Myocyte (in vitro differentiated cells): ENCODE measurements at regions not wholly inside any gene's neighbourhood (a gene's known extent, or its start where the extent isn't known, plus 50 kb on each side); places are given as distances from the start of the nearest gene placed in this dataset.

ENCODE experiments used
- DNase-seq: peaks from one replicate; pipeline ENCODE4 v3.0.0-alpha.2; 2012; ENCODE audit warnings: low read depth

- DNase-seq: no peak
Measured at GRCh38 chr18:10269261-10269660, 185.2 kb upstream of the APCDD1 start.

GRCh38 chr18:10270151-10270571 is 184.3 kb upstream of the APCDD1 start:
- DNase-seq: no peak

DNA sequence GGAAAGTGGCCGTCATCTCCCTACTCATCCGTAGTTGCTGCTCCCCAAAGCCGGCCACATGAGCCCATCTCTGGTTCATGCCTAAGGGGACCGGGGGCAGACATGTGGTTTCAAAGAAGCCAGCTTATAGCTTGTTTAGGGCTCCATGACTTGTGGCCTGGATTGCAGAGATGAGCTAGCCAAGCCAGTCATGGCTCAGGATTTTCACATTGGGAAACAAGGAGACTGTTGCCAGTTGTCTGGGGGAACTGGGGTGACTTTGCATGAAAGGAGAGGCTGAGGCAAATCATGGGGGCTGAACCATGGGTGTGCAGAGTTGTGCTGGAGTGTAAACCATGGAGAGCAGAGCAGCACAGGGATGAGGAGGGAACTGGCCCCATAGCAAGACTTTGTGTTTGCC is 183.0 kb upstream of the APCDD1 start:
- no peak for DNase-seq

DNA sequence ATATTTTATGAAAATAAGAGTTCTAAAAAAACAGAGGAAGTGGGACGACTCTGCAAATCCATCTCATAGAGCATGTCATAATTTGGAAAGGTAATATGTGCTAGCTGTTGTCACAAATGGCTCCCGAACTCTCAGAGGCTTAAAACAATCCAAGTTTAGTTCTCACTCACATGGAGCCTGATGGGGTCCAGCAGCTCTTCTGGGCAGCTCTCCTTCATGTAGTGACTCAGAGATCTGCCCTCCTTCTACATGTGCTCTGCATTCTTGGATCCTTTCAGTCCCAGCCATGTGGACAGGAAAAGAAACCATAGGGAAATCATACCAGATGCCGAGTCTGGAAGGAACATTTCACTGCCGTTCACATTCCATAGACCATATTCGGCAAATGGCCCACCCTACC is 180.1 kb upstream of the APCDD1 start:
- peak; percentile 18 for DNase-seq

DNA sequence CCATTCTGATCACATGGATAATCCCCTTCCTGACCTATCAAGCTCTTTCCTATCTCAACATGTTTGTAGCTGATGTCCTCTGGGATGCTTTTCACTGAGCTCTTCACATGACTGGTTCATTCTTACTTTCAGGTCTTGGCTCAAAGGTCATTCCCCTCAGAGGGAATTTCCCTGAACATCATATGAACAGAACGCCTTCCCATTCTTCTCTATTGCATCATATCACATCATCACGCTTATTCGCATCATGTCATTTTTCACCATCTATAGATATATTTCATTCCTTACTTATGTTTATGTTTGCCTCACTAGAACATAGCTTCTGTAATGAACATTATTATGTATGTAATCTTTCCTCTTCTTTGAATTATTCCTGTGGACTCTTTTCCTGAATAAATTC is 178.9 kb upstream of the APCDD1 start:
- DNase-seq: no peak

DNA sequence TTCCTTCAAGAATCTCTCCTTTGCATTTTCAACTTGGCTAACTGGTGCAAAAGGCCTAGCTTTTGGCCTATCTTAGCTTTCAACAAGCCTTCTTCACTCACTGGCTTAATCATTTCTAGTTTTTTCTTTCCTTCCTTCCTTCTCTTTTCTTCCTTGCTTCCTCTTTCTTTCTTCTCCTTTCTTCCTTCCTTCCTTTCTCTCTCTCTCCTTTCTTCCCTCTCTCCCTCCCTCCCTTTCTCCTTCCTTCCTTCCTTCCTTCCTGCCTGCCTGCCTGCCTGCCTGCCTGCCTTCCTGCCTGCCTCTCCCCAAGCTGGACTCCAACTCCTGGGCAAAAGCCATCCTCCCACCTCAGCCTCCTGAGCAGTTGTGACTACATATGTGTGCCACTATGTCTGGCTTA is 176.2 kb upstream of the APCDD1 start:
- DNase-seq: no peak

- no peak for DNase-seq
Measured at GRCh38 chr18:10279471-10279870, 175.0 kb upstream of the APCDD1 start.

DNA sequence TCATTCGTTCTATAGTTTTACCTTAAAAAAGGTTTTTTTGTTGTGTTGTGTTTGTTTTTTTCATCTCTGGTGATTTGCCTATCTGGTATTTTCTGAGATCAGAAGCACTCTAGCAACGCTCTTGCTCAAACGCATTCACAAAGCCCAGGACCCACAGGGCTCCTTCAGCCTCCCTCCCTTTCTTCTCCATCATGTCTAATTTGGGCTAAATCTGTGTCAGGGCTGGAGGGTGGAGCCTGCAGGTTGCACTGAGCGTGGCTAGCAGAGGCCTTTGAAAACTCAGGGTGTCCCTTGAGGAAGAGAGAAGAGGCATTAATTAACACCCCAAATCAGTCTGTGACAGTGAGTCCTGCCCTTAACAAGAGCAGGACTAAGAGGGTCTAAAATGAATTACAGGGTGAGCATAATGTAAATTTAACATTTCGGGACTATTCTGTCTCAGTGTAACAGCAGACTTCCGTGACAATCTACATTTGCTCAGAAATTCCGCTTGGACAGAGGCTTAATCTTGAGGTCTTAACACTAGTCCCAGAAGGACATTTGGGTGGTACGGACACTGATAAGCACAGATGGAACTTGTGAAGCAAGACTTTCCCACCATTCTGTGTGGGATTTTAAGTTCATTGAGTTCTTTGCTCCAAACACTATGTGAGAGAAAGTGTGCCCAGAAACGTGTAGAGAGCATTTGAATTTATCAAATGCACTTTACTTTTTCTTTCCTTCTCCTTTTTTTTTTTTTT is 174.4 kb upstream of the APCDD1 start:
- DNase-seq: no peak

DNA sequence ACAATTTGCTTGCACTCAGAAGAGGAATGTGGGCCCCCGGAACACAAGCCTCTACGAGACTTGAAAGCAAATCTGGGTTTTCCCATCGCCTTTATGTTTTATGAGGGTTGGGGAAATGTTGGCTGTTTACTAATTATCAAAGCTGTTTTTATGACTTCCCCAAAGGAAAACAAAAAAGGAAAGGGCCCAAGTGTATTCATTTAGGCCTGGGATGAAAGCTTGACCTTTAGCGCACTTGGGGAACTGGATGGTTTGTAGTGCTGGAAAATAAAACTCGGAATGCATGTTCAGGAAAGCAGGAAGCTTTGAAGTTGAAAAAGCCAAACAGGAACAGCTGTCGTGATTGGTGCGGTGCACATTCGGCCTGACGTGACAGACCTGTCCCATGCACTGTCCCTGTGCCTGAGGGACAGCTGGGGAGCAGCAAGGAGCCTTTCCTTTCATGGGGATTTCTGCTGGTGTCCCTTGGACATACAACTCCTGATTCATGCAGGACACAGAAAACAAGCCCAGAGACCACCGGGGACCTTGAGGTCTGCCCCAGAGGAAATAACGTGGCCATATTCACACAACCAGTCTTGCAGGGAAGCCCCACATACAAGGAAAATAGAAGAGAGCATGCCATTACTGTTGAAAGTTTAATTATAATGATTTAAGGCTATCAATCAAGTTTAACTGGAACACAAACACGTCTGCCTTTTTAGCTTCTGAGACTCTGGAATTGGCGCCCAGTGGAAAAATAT is 169.7 kb upstream of the APCDD1 start:
- DNase-seq: no peak

DNA sequence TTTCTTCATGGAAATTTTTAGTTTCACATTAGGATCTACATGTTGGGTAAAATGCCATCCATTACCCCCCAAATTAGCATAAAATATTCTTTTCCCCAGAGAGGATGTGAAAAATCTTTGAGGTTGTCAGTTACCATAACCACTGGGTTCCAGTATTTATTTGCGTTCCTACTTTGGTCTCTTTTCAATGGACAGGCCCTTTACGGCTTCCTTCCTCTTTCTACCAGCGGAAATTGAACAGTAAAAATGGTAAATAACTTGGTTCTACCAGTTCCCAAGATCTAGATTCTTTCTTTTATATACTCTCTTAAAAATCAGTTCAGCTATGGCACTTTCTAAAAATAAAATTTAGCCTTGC is 169.2 kb upstream of the APCDD1 start:
- DNase-seq: no peak

DNA sequence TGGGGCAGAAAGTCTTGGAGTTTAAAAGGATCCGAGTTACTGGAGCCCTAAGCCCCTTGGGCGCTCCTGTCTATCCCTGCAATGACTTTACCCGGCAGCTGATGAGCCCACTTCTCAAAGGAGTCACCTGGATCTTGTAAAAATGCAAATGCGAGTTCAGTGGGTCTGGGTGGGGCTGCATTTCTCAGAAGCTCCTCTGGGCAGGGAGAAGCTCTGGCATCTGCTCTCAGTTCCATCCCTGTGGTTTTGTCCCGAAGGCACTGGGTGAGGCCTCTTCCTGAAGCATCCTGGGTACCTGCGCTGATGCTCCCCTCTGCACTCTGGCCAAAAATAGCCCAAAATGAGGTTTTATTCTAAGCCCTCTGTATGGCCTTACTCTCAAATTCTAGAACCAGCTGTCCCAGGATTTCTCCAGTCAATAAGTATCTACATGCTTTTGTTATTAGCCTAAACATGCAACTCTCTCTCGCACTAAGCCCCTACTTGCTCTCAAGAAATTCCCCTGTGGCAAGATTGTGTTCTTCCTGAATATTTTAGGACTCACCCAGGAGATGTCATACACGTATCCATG is 167.8 kb upstream of the APCDD1 start:
- peak; percentile 21 for DNase-seq

DNA sequence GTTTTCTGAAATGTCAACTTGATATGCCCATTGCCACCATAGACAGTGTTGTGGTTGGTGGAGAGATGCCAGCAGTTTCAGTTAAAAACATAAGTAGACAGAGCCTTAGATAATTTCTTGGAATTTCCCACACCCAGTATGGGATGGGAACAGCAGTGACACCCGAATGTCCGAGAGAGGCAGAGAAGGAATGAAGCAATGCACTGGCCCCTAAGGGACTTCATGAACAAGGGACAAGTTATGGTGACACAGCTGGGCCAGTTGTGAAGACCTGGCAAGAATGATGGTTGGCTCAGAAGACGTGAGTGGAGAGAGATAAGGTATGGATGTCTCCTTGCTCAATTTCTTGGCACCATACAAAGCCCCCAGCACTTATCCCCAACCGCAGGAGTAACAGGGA is 165.2 kb upstream of the APCDD1 start:
- no peak for DNase-seq

DNA sequence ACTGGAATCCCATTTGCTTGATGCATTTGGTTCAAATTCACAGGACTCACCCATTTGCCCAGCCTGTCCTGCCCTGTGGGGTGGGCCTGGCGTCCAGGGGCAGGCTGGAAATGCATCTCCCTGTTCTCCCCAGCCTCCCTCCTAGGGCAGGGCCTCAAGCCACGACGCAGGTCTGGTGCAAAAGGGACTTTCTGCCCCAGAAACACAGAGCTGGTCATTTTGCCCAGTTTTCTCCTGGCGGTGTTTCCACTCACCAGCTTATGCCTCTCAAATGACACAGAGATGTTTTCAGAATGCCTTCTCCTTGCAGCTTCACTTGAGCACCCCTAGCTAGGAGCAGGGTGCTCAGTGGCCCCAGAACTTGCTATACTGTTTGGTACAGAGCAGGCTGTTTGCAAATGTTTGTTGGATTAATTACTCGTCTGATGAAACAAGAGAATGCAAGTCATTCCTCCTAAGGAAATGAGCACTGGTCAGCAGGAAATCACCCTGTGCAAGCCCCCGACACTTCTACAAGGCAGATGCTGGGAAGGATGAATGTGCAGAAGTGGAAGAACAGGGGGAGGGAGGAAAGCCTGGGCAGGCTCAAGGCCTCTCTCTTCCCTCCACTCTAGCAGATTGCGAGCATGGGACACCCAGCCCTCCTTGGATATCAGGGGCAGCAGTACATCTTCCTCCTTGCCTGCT is 164.3 kb upstream of the APCDD1 start:
- no peak for DNase-seq

DNA sequence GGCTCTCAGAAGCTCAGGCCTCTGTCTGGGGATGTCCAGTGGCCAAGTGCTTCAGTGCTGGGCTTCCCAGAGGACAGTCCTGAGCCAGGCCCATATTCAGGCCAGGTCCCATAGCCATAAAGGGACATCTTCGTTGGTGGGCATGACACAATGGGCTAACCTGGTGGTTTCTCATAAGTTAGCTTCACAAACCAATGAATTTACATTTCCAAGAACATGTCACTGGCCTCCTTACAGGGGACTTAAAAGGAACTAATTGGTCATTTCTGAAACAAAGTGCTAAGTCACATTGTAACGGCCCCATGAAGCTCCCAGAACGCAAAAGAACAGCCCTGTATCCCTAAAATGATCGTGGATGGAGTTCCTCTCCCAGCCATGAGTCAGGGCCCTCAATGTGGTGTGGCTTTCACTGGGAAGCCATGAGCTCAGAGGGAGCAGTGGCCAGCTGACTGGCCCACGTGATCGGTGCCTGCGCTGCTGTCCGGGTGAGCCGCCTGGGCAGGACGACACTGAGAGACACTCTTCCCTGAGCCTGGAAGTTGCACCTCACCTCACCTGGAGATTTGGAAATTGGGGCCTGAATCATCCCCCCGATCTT is 163.7 kb upstream of the APCDD1 start:
- DNase-seq: no peak

DNA sequence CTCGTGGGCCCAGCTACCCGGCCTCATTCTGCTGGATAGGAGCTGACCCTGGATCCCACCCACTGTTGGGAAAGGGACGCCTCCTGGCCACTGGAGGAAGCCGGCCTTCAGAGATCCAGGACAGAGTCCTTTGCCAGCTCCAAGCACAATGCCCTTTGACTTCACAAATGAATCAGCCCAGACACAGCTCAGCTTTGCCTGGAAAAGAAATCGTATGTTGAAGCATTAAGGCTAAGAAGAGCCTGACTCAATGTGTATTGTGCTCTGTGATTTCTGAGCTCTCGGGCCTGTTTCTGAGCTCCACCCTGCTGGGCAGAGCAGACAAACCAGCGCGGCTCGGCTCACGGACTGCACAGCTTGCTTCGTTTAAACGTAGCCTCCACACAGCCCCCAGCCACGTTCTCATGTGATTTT is 162.9 kb upstream of the APCDD1 start:
- no peak for DNase-seq

DNA sequence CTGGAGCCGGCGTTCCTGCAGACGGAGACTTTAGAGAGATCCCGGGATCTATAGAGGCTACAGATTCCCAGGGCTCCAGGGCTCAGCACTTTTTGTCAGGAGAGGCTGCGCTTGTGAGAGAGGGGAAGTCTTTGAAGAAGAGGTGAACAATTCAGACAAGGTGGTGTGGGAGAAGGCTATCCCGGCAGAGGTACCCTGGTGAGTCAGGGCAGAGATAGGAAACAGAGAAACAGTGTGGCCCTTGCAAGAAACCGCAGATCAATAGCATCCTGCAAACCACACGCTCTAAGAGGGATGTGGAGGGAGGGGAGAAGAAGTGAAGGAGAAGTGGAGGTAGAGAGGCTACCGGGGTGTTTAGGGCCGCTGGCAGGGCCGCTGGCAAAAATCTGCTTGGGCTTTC is 160.5 kb upstream of the APCDD1 start:
- no peak for DNase-seq

- DNase-seq: no peak
Measured at GRCh38 chr18:10295751-10296150, 158.7 kb upstream of the APCDD1 start.

DNA sequence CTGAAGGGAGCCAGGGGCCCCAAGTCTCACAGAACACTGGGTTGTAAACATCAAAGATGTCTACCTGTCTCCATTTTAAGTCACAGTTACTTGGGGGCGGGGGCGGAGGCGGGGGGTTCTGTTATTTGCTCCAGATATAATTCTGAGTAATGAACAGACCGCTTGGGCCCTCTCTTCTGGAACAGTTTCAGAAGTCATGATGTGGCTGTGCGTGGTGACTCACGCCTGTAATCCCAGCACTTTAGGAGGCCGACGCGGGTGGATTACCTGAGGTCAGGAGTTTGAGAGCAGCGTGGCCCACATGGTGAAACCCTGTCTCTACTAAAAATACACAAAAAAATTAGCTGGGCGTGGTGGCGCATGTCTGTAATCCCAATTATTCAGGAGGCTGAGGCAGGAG is 157.9 kb upstream of the APCDD1 start:
- no peak for DNase-seq

DNA sequence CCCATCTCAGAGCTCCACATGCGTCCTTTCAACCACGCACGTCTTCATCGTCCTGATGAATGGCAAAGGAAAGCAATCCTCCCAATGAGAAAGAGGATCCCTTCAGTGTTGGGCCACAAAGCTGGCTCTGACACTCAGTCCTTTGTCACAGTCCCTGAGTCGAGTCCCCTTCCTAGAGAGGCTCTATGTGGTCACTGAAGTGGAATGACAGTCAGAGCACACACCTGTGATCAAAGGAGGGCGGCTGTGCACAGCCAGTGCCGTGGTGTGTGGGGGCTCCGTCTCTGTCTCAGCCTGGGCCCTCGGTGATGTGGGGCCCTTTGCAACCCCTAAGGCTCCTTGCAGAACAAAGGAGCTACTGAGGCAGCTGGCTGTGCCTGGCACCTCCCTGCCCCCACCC is 157.3 kb upstream of the APCDD1 start:
- DNase-seq: no peak

- DNase-seq: no peak
Measured at GRCh38 chr18:10298346-10298745, 156.1 kb upstream of the APCDD1 start.

DNA sequence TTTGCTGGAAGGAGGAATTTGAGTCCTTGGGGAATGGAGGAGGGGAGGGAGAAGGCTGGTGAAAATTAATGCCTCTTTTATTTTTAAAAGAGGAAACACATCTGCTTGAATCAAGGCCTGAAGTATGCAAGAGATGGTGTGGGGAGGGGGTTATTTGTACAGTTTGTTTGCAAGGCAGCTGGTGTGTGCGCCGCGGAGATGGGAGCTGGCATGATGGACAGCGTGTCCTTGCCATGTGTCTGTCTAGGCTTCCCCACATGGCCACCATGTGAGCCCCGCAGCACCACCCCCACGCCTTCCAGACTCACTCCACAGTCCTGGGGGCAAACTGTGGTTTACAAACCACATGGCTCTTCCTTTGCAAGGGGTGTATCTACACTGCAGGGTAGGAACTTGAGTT is 154.8 kb upstream of the APCDD1 start:
- DNase-seq: peak; percentile 71

DNA sequence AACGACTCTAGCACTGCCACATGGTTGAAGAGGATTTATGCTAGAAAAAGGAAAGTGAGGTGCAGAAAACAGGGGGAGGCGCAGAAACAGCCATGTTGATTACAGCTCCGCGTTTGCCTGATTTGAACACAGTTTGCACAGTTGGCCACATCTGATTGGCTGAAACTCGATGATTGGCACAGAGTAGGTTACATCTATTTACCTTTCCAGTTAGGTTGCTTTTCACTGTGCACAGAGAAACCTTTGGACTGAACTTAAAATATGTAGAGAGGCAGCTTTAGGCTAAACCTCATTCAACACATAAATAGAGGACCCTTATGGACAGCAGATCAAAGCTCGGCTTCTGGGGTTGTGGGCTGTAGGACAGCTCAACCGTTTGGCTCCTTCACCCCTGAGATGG is 153.7 kb upstream of the APCDD1 start:
- no peak for DNase-seq
